ENCODE measurements at regions not wholly inside any gene's neighbourhood (a gene's known extent, or its start where the extent isn't known, plus 50 kb on each side); places are given as distances from the start of the nearest gene placed in this dataset.
"Not testable (repeated sequence)": the region's sequence is repeated elsewhere in the genome, so short reads cannot be mapped to it uniquely, and the experiment has no call there.

GRCh38 chr18:14415806-14416205, 127.6 kb downstream of the POTEC start:
- ATAC-seq; H2AFZ ChIP-seq (ENCODE audit: low read length); in situ Hi-C loops (cut with HindIII; ENCODE audit: extremely low pct_ligation_motif_present, low pct_unique_long_range_greater_than_20kb); intact Hi-C loops (cut with micrococcal nuclease; ENCODE audit: unreplicated experiment); H3K9me3 ChIP-seq (ENCODE audit: low read length); POLR2A ChIA-PET; H3K27me3 ChIP-seq (ENCODE audit: control insufficient read depth in 1 of 2, insufficient read depth in 2 of 2, low read length in 2 of 2); H3K4me1 ChIP-seq (ENCODE audit: insufficient read depth, low read length); H4K20me1 ChIP-seq (ENCODE audit: insufficient read depth, low read length); BruUV-seq (replicated peaks); H3K27ac ChIP-seq (ENCODE audit: extremely low read length, insufficient read depth, low read length); H3K4me2 ChIP-seq (ENCODE audit: low read depth, low read length); H3K36me3 ChIP-seq (replicated peaks in 1 of 2; ENCODE audit: control insufficient read depth in 1 of 2, insufficient read depth in 2 of 2, low read length in 2 of 2); FAIRE-seq; H3K4me3 ChIP-seq (replicated peaks in 1 of 3; ENCODE audit: insufficient read depth in 1 of 3, low read depth in 2 of 3, low read length in 3 of 3); H3K9ac ChIP-seq (ENCODE audit: insufficient read depth, low read depth, low read length); H3K79me2 ChIP-seq (ENCODE audit: insufficient read depth, low read length): not testable (repeated sequence)
- TF ChIP-seq STAG1 (CRISPR knock-in tag; IDR thresholded peaks at IDR 0.05) (peak; percentile 41; the same call in 1 of the 2 replicates), MAFK (conservative IDR thresholded peaks at IDR 0.05 in 1 of 2, IDR thresholded peaks at IDR 0.05 in 1 of 2; ENCODE audit: low read length in 2 of 2) (peak; percentile 48 to 78; a peak in 3 of 4 replicates), MAFF (IDR thresholded peaks at IDR 0.05; ENCODE audit: low read depth, low read length) (peak; percentile 74), SMC3 (IDR thresholded peaks at IDR 0.05; ENCODE audit: low read length) (peak; percentile 19; the same call in 1 of the 2 replicates)
- TF ChIP-seq, protein P1, sequence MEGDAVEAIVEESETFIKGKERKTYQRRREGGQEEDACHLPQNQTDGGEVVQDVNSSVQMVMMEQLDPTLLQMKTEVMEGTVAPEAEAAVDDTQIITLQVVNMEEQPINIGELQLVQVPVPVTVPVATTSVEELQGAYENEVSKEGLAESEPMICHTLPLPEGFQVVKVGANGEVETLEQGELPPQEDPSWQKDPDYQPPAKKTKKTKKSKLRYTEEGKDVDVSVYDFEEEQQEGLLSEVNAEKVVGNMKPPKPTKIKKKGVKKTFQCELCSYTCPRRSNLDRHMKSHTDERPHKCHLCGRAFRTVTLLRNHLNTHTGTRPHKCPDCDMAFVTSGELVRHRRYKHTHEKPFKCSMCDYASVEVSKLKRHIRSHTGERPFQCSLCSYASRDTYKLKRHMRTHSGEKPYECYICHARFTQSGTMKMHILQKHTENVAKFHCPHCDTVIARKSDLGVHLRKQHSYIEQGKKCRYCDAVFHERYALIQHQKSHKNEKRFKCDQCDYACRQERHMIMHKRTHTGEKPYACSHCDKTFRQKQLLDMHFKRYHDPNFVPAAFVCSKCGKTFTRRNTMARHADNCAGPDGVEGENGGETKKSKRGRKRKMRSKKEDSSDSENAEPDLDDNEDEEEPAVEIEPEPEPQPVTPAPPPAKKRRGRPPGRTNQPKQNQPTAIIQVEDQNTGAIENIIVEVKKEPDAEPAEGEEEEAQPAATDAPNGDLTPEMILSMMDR (CRISPR knock-in tag; IDR thresholded peaks at IDR 0.05), result peak; percentile 61
- 0% methylated on average over 4 of the region's 8 CpGs for WGBS (ENCODE audit: low lambda C conversion rate)
- CTCF ChIA-PET (ENCODE audit: low intra/inter-chr PET ratio, low total read pairs), result interaction anchor here (1.6 kb wide), 1 partner anchor 237 kb away, joined by 4 read pairs; no protein-coding TSS in a partner anchor
- DNase-seq (ENCODE audit: low spot score), result peak; percentile 7

DNA sequence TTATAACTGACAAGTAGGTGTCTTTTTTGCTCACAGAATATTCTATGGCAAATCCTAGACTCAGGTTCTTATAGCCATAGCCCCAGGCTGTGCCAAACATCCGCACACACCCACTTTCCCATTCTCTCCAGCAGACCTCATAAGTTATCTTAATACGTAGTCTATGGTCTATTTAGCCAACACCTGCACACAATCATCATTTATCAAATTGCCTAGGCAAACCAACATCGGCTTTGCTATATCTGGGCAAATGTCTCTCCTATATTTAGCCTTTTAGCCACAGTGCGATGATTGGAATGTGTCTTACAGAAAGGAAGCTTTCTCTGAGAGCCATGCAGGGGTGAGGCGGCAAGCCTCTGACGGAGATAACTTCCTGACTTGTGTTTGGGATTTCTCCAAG, 128.0 kb downstream of the POTEC start:
- FAIRE-seq; ATAC-seq; H3K36me3 ChIP-seq (replicated peaks in 1 of 2; ENCODE audit: control insufficient read depth in 1 of 2, insufficient read depth in 2 of 2, low read length in 2 of 2); intact Hi-C loops (cut with micrococcal nuclease; ENCODE audit: unreplicated experiment); H3K9ac ChIP-seq (ENCODE audit: insufficient read depth, low read depth, low read length); H3K27me3 ChIP-seq (ENCODE audit: control insufficient read depth in 1 of 2, insufficient read depth in 2 of 2, low read length in 2 of 2); H4K20me1 ChIP-seq (ENCODE audit: insufficient read depth, low read length); H3K9me3 ChIP-seq (ENCODE audit: low read length); H2AFZ ChIP-seq (ENCODE audit: low read length); H3K4me1 ChIP-seq (ENCODE audit: insufficient read depth, low read length); H3K4me3 ChIP-seq (replicated peaks in 1 of 3; ENCODE audit: insufficient read depth in 1 of 3, low read depth in 2 of 3, low read length in 3 of 3); H3K79me2 ChIP-seq (ENCODE audit: insufficient read depth, low read length); H3K4me2 ChIP-seq (ENCODE audit: low read depth, low read length); in situ Hi-C loops (cut with HindIII; ENCODE audit: extremely low pct_ligation_motif_present, low pct_unique_long_range_greater_than_20kb); H3K27ac ChIP-seq (ENCODE audit: extremely low read length, insufficient read depth, low read length); DNase-seq (ENCODE audit: low spot score); BruUV-seq (replicated peaks); POLR2A ChIA-PET: not testable (repeated sequence)
- CTCF ChIA-PET (ENCODE audit: low intra/inter-chr PET ratio, low total read pairs), result interaction anchor here (1.6 kb wide), 1 partner anchor 237 kb away, joined by 4 read pairs; no protein-coding TSS in a partner anchor
- WGBS (ENCODE audit: low lambda C conversion rate), result 31% methylated on average over 4 of the region's 6 CpGs
